ENCODE measurements at regions not wholly inside any gene's neighbourhood (a gene's known extent, or its start where the extent isn't known, plus 50 kb on each side); places are given as distances from the start of the nearest gene placed in this dataset.
"Not testable (repeated sequence)": the region's sequence is repeated elsewhere in the genome, so short reads cannot be mapped to it uniquely, and the experiment has no call there.

DNA sequence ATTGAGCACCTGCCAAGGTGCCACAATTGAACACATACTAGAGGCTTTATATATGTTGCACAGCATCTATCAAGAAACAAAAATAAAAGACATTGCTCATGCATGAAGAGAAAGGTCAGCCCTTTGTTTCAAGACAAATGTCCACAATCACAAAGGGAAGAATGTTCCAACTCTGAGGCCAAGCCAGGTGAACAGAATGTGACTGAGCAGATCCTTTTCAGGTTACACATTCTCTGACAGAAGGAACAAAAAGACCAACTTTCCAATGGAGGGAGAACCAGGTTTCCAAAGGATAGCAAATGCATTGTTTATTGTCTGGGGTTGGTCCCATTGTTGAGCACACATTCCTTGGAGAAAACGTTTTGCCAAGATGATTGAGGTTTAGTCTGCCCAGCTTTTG is 50.2 kb upstream of the FAM174B start:
- DNase-seq (ENCODE audit: extremely low read depth, low read depth): no peak

GRCh38 chr15:92706201-92706600 is 50.6 kb upstream of the FAM174B start:
- DNase-seq (ENCODE audit: extremely low read depth, low read depth): no peak

DNA sequence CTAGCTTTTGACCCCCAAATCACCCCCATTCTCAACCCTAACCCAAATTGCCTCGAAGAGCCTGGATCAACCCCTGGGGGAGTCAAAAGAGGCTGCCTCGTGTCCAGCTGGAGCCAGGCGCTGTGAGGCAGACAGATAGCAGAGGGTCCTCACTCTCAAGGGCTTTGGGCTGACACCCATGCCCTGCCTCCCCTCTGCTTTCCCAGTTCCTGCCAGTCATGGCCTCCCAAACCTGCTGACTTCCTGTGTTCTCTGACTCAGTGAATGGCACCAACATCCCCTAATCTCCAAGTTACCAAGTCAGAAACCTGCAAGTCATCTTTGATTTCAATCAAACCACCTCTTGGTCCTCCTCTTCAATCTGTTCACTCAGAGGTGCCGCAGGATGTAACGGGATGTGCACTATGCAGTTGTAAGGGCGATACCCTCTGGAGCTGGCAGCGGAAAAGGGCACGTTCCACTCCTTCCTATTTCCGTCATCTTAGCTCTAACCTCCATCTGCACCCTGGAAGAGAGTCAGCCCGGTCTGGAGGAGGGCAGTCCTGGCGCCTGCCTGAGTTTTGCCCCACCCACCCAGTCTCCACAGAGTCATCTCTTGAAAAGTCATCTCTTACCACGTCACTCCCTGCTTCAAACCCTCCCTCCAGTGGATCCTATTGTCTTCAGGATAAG is 52.4 kb upstream of the FAM174B start:
- no peak for DNase-seq (ENCODE audit: extremely low read depth, low read depth)

- DNase-seq (ENCODE audit: extremely low read depth, low read depth): no peak
These were observed 53.1 kb upstream of the FAM174B start for GRCh38 chr15:92708635-92709034.

GRCh38 chr15:92709110-92709790 is 53.7 kb upstream of the FAM174B start:
- no peak for DNase-seq (ENCODE audit: extremely low read depth, low read depth)

GRCh38 chr15:92711457-92711831 is 55.9 kb upstream of the FAM174B start:
- no peak for DNase-seq (ENCODE audit: extremely low read depth, low read depth)

GRCh38 chr15:92714077-92714476 is 58.5 kb upstream of the FAM174B start:
- DNase-seq (ENCODE audit: extremely low read depth, low read depth): no peak

DNA sequence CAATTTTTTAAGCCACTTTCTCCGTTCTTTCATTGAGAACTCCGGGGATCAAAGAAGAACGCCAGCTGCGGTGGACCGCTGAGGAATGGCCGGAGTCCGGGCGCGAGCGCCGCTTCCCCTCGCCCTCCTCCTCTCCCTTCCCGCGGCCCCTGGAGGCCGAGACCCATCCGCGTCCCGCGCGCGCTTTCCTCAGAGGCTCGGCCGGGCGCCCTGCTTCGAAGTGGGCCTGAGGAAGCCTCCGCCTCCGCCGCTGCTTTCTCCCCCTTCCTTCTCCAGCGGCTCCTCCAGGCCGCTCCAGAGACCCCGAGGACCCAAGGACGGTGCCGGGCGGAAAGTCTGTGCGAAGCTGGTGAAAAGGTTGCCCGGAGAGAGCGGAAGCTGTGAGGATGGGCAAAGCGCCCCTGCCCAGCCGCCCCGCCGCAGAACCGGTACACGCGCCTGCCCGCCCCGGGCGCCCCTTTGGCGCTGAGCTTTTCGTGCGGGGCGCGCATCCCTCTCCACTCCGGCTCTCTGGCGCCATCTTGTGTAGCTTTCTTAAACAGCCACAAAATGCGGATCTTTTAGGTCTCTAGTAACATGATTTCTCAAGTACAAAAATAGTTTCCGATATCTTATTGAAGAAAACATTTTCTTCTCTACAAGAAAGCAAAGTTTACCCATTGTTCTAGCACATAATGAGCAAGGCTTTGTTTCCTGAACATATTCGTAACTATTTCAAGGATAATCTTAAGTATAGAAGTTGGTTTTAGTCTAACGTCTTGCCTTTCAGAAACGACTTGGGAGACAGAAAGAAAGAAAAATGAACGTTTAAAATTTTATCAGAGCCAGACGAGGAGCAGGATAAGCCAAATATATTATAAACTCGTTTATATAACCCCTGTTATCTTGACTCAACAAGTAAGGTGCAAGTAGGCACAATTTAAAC is 59.2 kb upstream of the FAM174B start:
- DNase-seq (ENCODE audit: extremely low read depth, low read depth): peak; percentile 69

GRCh38 chr15:92715758-92716157 is 60.2 kb upstream of the FAM174B start:
- DNase-seq (ENCODE audit: extremely low read depth, low read depth): no peak

- DNase-seq (ENCODE audit: extremely low read depth, low read depth): no peak
These were observed 63.4 kb upstream of the FAM174B start for GRCh38 chr15:92719021-92719420.

DNA sequence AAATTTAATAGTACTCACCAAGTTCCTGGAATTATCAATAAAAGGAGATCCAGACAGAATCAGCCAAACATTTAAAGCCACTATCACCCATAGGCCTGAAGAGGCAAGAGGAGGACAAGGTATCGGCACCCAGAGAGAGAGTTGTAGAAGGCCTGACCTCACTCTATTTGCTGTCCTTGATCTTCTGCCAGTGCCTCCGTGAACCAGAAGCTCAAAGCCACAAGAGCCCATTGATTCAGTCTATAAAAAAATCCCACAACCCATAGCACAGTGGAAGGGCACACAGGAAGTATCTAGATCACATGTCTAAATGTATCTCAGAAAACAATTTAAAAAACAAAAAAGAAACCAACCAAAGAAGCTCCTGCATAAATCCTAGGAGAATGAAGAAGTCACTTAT is 68.6 kb upstream of the FAM174B start:
- DNase-seq (ENCODE audit: extremely low read depth, low read depth): no peak

DNA sequence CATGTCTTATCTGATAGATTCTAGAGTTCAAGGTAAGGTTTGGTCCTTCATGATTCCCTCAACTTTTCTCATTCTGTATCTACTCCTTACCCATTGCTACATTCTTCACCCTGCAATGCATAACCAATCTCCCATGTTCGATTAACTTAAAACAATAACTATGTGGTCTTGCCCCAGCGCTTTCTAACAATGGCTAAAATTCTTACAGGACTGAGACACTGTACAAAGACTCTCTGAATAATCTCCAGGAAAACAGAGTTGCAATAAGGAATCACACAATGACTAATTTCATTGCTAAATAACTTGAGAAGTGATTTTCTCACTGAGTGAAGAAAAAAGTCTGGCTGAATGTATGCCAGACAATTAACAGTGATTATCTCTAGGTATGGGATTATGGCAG is 69.6 kb upstream of the FAM174B start:
- DNase-seq (ENCODE audit: extremely low read depth, low read depth): no peak

DNA sequence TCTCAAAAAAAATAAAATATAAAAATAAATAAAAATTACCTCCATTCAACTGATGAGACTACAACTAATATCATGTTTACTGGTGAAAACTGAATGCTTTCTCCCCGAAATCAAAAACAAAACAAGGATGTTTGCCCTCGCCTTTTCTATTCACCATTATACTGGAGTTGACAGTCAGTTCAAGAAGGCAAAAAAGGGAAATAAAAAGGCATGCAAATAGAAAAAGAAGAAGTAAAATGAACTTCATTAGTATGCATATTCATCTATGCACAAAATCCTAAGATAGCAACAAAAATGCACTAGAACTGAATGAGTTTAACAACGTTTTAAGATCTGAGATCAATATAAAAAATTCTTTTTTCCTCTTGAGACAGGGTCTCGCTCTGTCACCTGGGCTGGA is 72.7 kb upstream of the FAM174B start:
- DNase-seq (ENCODE audit: extremely low read depth, low read depth): no peak

DNA sequence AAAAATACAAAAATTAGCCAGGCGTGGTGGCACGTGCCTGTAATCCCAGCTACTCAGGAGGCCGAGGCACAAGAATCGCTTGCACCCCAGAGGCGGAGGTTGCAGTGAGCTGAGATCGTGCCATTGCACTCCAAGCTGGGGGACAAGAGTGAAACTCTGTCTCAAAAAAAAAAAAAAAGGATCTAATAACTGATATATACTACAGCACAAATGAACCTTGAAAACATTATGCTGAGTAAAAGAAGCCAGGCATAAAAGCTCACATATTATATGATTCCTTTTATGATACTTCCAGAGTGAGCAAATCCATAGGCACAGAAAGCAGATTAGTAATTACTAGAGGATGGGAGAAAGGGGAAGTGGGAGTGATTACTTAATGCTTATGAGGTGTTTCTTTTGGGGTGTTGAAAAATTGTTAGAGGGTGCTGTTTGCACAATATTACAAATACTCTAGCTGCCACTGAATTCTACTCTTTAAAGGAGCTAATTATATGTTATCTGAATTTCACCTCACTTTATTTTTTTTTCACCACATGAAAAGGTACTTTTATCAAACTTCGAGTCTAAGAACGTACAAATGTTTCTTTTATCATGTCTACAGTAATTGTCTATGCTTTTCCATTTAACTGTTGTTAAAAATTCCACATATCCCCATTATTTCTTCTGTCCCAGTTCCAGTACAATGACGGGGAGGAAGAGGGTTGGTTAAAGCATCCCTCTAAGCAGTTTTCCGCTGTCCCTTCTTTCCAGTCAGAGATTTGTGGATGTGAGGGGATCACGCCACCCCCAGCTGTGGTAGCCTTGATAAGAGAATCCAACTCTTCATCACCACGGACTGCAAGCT is 77.7 kb upstream of the FAM174B start:
- DNase-seq (ENCODE audit: extremely low read depth, low read depth): no peak

DNA sequence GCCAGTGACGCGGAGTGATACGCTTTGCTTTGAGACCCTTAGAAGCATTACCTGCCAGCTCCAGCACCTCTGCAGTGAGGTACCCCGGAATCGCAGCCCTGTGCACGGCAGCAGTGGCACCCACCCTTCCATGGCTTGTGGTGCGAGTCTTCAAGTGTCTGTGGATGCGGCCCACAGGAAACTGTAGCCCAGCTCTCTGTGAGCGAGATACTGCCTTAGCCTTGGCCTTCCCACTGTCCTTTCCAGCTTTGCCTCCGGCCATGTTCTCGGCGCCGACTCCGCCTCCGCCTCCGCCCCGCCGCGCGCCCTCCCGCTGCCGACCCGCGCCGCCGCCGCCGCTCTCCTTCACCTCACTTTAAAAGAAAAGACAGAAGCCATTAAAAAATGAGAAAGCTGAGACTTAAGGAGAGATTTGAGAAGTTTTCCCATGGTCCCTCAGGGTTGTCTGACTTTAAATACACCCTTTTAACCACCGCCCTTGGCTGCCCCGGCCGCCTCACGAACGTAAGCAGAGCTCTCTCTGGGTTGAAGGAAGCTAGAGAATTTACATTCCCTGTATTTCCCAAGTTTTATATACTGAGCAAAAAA is 78.5 kb upstream of the FAM174B start:
- no peak for DNase-seq (ENCODE audit: extremely low read depth, low read depth)

GRCh38 chr15:92739246-92739645 is 83.7 kb upstream of the FAM174B start:
- DNase-seq (ENCODE audit: extremely low read depth, low read depth): not testable (repeated sequence)

GRCh38 chr15:92745845-92746271 is 90.3 kb upstream of the FAM174B start:
- DNase-seq (ENCODE audit: extremely low read depth, low read depth): no peak

DNA sequence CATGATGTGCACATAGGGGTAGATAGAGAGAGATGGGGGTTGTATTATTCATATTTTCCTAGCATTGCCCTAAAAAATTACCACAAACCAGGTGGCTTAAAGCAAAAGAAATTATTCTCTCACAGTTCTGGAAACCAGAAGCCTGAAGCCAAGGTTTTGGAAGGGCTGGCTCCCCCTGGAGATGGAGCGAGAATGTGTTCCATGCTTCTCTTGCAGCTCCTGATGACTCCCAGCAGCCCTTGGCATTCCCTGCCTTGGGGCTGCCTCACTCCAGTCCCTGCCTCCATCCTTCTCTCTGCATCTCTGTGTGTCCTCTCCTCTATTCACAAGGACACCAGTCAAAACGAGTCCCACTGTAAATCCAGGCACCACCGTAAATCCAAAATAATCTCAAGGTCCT is 91.5 kb upstream of the FAM174B start:
- DNase-seq (ENCODE audit: extremely low read depth, low read depth): no peak

GRCh38 chr15:92749216-92749615 is 93.6 kb upstream of the FAM174B start:
- no peak for DNase-seq (ENCODE audit: extremely low read depth, low read depth)

GRCh38 chr15:92749946-92750345 is 94.4 kb upstream of the FAM174B start:
- DNase-seq (ENCODE audit: extremely low read depth, low read depth): no peak

Data from NCI-H460 (cell line).